Prostate gland (tissue), 2 donors: ENCODE measurements at regions not wholly inside any gene's neighbourhood (a gene's known extent, or its start where the extent isn't known, plus 50 kb on each side); places are given as distances from the start of the nearest gene placed in this dataset.

Source experiments
- DNase-seq: peaks from one replicate; pipeline ENCODE4 v3.0.0-alpha.2; 2019; ENCODE audit warnings: low spot score
- H3K27ac ChIP-seq, 2 donors: fragments of 200-600 bp; sonication (generic); 2 replicates each; pipeline ENCODE4 v1.5.1; 2017 to 2019
- H3K27me3 ChIP-seq: fragments of 200-600 bp; sonication (generic); replicated peaks from 2 replicates; pipeline ENCODE4 v1.5.1; 2019; ENCODE audit not compliant: insufficient read depth
- H3K36me3 ChIP-seq, 2 donors: fragments of 200-600 bp; sonication (generic); 1 replicate in 1 of 2; 2 replicates in 1 of 2; pipeline versions ENCODE4 v1.5.1 to v1.8.1; 2017 to 2019
- H3K4me1 ChIP-seq: fragments of 200-600 bp; sonication (generic); replicated peaks from 2 replicates; pipeline ENCODE4 v1.5.1; 2019
- H3K4me3 ChIP-seq, 2 donors: fragments of 200-600 bp; sonication (generic); 2 replicates each; pipeline ENCODE4 v1.5.1; 2017 to 2019
- H3K9me3 ChIP-seq: fragments of 200-600 bp; sonication (generic); 2 replicates; pipeline ENCODE4 v1.5.1; 2017
- CTCF ChIP-seq, 4 experiments: fragments of 200-600 bp in 2 of 4; fragments of 450-650 bp in 2 of 4; sonication (generic) in 2 of 4; IDR thresholded peaks; 1 replicate in 3 of 4; 2 replicates in 1 of 4; pipeline ENCODE4 v1.5.1; 2016 to 2019; ENCODE audit warnings: antibody characterized with exemption in 4 of 4, mild to moderate bottlenecking in 2 of 4, moderate library complexity in 2 of 4
- POLR2A ChIP-seq: fragments of 450-650 bp; IDR thresholded peaks from one replicate; pipeline ENCODE4 v1.6.1; 2016; ENCODE audit warnings: antibody characterized with exemption, mild to moderate bottlenecking
- POLR2AphosphoS5 ChIP-seq: sonication (generic); formaldehyde crosslinking; IDR thresholded peaks from one replicate; pipeline ENCODE4 v1.6.1; 2017; ENCODE audit warnings: antibody characterized with exemption
- WGBS: methylation state at CpG from one replicate; pipeline ENCODE4 v1.1.5; 2018; 5-methylcytosine and 5-hydroxymethylcytosine counted together
- intact Hi-C: fragments of 100-400 bp; cut with DNase I; formaldehyde crosslinking; loops from one replicate; pipeline ENCODE4 v1.14.2; 2022

- WGBS, result 77% methylated on average over 9 of the region's 10 CpGs
- Histone ChIP-seq H3K36me3 (no peaks in the 10 kb centered on the region), H3K27ac (no peak overlapping the region), H3K4me1 (no peaks in the 10 kb centered on the region), H3K9me3 (no peaks in the 10 kb centered on the region), H3K27me3 (no peaks in the 10 kb centered on the region), H3K4me3 (no peak overlapping the region)
- intact Hi-C loops, result no loop called here
- TF ChIP-seq POLR2AphosphoS5 (no peak), CTCF (IDR thresholded peaks at IDR 0.05) (no peak), POLR2A (no peak)
- no peak for DNase-seq
Measured at GRCh38 chr4:173698557-173699262, 168.7 kb upstream of the HAND2 start.

GRCh38 chr4:173697840-173698239, 167.8 kb upstream of the HAND2 start:
- no peaks in the 10 kb centered on the region for H3K27me3 ChIP-seq
- H3K27ac ChIP-seq, result no peak overlapping the region
- TF ChIP-seq POLR2A, result no peak
- no peak for TF ChIP-seq CTCF (IDR thresholded peaks at IDR 0.05)
- no peak for TF ChIP-seq POLR2AphosphoS5
- no peaks in the 10 kb centered on the region for H3K36me3 ChIP-seq
- intact Hi-C loops, result no loop called here
- no peaks in the 10 kb centered on the region for H3K9me3 ChIP-seq
- DNase-seq, result no peak
- WGBS, result 62% methylated on average over 4 of the region's 4 CpGs
- H3K4me3 ChIP-seq, result no peak overlapping the region
- no peaks in the 10 kb centered on the region for H3K4me1 ChIP-seq

- no peaks in the 10 kb centered on the region for H3K36me3 ChIP-seq
- TF ChIP-seq POLR2AphosphoS5, result no peak
- no peak for TF ChIP-seq POLR2A
- no peak for TF ChIP-seq CTCF (IDR thresholded peaks at IDR 0.05)
- no peaks in the 10 kb centered on the region for H3K27me3 ChIP-seq
- 85% methylated on average over 1 of the region's 1 CpG for WGBS
- no peaks in the 10 kb centered on the region for H3K9me3 ChIP-seq
- H3K4me1 ChIP-seq, result no peaks in the 10 kb centered on the region
- DNase-seq, result no peak
- intact Hi-C loops, result no loop called here
- H3K4me3 ChIP-seq, result no peak overlapping the region
- no peak overlapping the region for H3K27ac ChIP-seq
Measured at GRCh38 chr4:173696551-173696950, 166.5 kb upstream of the HAND2 start.

- H3K27me3 ChIP-seq, result no peaks in the 10 kb centered on the region
- intact Hi-C loops, result no loop called here
- TF ChIP-seq POLR2A (no peak), CTCF (IDR thresholded peaks at IDR 0.05) (no peak), POLR2AphosphoS5 (no peak)
- no peak overlapping the region for H3K4me3 ChIP-seq
- H3K36me3 ChIP-seq, result no peaks in the 10 kb centered on the region
- H3K4me1 ChIP-seq, result no peaks in the 10 kb centered on the region
- DNase-seq, result no peak
- H3K27ac ChIP-seq, result no peak overlapping the region
- no peaks in the 10 kb centered on the region for H3K9me3 ChIP-seq
- 40% methylated on average over 5 of the region's 5 CpGs for WGBS
Measured at GRCh38 chr4:173696011-173696410, 166.0 kb upstream of the HAND2 start.

GRCh38 chr4:173685831-173686210, 155.8 kb upstream of the HAND2 start:
- Histone ChIP-seq H3K36me3 (no peaks in the 10 kb centered on the region), H3K27me3 (no peaks in the 10 kb centered on the region), H3K9me3 (no peaks in the 10 kb centered on the region), H3K27ac (no peak overlapping the region), H3K4me3 (no peak overlapping the region), H3K4me1 (no peaks in the 10 kb centered on the region)
- no peak for DNase-seq
- intact Hi-C loops, result no loop called here
- TF ChIP-seq POLR2A (no peak), POLR2AphosphoS5 (no peak), CTCF (IDR thresholded peaks at IDR 0.05) (no peak)
